ENCODE measurements at regions not wholly inside any gene's neighbourhood (a gene's known extent, or its start where the extent isn't known, plus 50 kb on each side); places are given as distances from the start of the nearest gene placed in this dataset.

GRCh38 chr3:161821591-161821990, 325.0 kb downstream of the OTOL1 start:
- DNase-seq: peak; percentile 70

GRCh38 chr3:161822291-161822690, 325.7 kb downstream of the OTOL1 start:
- peak; percentile 15 for DNase-seq

- DNase-seq: no peak
Measured at GRCh38 chr3:161823910-161824309, 327.3 kb downstream of the OTOL1 start.

GRCh38 chr3:161838021-161838420, 341.4 kb downstream of the OTOL1 start:
- DNase-seq: peak; percentile 40

- no peak for DNase-seq
Measured at GRCh38 chr3:161848376-161848775, 351.8 kb downstream of the OTOL1 start.

GRCh38 chr3:161851941-161852566, 355.4 kb downstream of the OTOL1 start:
- peak; percentile 57 for DNase-seq

- no peak for DNase-seq
Measured at GRCh38 chr3:161852744-161853143, 356.1 kb downstream of the OTOL1 start.

GRCh38 chr3:161854232-161854771, 357.7 kb downstream of the OTOL1 start:
- DNase-seq: no peak

- no peak for DNase-seq
Measured at GRCh38 chr3:161859057-161859456, 362.4 kb downstream of the OTOL1 start.

- no peak for DNase-seq
Measured at GRCh38 chr3:161859865-161860450, 363.4 kb downstream of the OTOL1 start.

- DNase-seq: no peak
Measured at GRCh38 chr3:161863775-161864174, 367.2 kb downstream of the OTOL1 start.

- no peak for DNase-seq
Measured at GRCh38 chr3:161866176-161866575, 369.6 kb downstream of the OTOL1 start.

GRCh38 chr3:161875483-161875882, 378.9 kb downstream of the OTOL1 start:
- no peak for DNase-seq

GRCh38 chr3:161879470-161879869, 382.9 kb downstream of the OTOL1 start:
- no peak for DNase-seq

- DNase-seq: no peak
Measured at GRCh38 chr3:161884830-161885229, 388.2 kb downstream of the OTOL1 start.

GRCh38 chr3:161890147-161890625, 393.6 kb downstream of the OTOL1 start:
- DNase-seq: no peak

GRCh38 chr3:161893972-161894371, 397.4 kb downstream of the OTOL1 start:
- DNase-seq: no peak

- DNase-seq: no peak
Measured at GRCh38 chr3:161894657-161895056, 398.0 kb downstream of the OTOL1 start.

GRCh38 chr3:161905520-161906132, 409.0 kb downstream of the OTOL1 start:
- no peak for DNase-seq

GRCh38 chr3:161913786-161914389, 417.3 kb downstream of the OTOL1 start:
- DNase-seq: no peak

- peak; percentile 63 for DNase-seq
Measured at GRCh38 chr3:161914703-161915417, 418.3 kb downstream of the OTOL1 start.

- peak; percentile 24 for DNase-seq
Measured at GRCh38 chr3:161915418-161915750, 418.8 kb downstream of the OTOL1 start.

GRCh38 chr3:161920196-161920595, 423.6 kb downstream of the OTOL1 start:
- no peak for DNase-seq
